Coronary artery (tissue), 2 donors: ENCODE measurements at regions not wholly inside any gene's neighbourhood (a gene's known extent, or its start where the extent isn't known, plus 50 kb on each side); places are given as distances from the start of the nearest gene placed in this dataset.
"Not testable (repeated sequence)": the region's sequence is repeated elsewhere in the genome, so short reads cannot be mapped to it uniquely, and the experiment has no call there.

Source experiments
- DNase-seq: peaks from one replicate; pipeline ENCODE4 v3.0.0-alpha.2; 2017; ENCODE audit warnings: low spot score
- H3K27ac ChIP-seq, 2 donors: fragments of 200-600 bp; sonication (generic); one replicate each; pipeline ENCODE4 v1.5.1; 2016 to 2019
- H3K4me3 ChIP-seq: fragments of 200-600 bp; sonication (generic); 2 replicates; pipeline ENCODE4 v1.5.1; 2016; ENCODE audit warnings: mild to moderate bottlenecking, moderate library complexity
- TF ChIP-seq, protein P1 (sequence below): fragments of 200-600 bp; sonication (generic); IDR thresholded peaks from one replicate; pipeline ENCODE4 v1.5.1; 2019; ENCODE audit warnings: antibody characterized with exemption

DNA sequence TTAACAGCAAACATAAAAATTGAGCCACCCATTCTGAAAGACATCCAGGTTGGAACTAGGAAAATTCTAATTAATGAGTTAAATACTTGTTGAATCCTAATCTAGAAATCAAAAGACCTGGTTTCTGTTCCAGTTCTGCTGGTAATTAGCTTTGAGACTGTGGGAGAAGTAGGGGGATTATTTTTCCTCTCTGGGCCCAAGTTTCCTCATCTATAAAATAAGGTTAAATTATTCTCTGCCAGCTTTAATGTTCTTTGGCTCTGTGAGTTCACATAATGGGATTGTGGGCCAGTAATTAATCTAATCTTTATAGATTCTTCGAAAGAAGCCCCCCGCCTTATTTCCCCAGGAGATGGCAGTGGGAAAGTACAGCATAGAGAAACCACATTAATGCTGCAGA is 104.6 kb downstream of the ENC1 start:
- H3K4me3 ChIP-seq, result no peak overlapping the region
- TF ChIP-seq, protein P1, sequence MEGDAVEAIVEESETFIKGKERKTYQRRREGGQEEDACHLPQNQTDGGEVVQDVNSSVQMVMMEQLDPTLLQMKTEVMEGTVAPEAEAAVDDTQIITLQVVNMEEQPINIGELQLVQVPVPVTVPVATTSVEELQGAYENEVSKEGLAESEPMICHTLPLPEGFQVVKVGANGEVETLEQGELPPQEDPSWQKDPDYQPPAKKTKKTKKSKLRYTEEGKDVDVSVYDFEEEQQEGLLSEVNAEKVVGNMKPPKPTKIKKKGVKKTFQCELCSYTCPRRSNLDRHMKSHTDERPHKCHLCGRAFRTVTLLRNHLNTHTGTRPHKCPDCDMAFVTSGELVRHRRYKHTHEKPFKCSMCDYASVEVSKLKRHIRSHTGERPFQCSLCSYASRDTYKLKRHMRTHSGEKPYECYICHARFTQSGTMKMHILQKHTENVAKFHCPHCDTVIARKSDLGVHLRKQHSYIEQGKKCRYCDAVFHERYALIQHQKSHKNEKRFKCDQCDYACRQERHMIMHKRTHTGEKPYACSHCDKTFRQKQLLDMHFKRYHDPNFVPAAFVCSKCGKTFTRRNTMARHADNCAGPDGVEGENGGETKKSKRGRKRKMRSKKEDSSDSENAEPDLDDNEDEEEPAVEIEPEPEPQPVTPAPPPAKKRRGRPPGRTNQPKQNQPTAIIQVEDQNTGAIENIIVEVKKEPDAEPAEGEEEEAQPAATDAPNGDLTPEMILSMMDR, result no peak
- no peak for DNase-seq
- no peak overlapping the region for H3K27ac ChIP-seq

DNA sequence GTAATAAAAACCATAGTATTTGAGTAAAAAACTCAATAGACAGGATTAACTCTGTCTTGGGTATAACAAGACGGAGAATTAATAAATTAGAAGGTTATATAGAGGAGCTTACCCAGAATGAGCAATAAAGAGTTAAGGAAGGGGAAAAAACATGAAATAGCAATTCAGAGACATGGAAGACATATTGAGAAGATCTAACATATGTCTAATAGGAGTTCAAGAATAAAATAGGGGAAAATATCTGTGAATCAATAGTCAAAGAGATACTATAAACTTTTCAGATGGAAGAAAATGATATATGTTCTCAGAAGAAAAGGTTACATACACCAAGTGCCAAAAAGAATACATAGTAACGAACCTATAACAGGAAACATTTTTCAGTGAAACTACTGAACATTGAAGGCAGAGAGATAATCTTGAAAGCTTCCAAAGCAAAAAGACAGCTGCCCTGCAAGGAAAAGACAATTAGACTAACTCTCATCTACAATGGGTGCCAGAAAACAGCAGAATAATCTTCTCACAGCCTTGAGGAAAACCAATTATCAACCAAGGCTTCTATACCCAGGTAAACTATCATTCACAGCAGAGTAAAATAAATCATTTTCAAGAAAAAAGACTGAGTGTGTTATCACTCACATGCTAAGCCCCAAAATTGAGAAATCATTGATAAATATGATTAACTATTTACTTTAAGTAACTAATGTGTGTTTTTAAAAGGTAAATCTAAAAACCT is 106.0 kb downstream of the ENC1 start:
- no peak overlapping the region for H3K4me3 ChIP-seq
- no peak for DNase-seq
- TF ChIP-seq, protein P1, result no peak
- H3K27ac ChIP-seq, result no peak overlapping the region

DNA sequence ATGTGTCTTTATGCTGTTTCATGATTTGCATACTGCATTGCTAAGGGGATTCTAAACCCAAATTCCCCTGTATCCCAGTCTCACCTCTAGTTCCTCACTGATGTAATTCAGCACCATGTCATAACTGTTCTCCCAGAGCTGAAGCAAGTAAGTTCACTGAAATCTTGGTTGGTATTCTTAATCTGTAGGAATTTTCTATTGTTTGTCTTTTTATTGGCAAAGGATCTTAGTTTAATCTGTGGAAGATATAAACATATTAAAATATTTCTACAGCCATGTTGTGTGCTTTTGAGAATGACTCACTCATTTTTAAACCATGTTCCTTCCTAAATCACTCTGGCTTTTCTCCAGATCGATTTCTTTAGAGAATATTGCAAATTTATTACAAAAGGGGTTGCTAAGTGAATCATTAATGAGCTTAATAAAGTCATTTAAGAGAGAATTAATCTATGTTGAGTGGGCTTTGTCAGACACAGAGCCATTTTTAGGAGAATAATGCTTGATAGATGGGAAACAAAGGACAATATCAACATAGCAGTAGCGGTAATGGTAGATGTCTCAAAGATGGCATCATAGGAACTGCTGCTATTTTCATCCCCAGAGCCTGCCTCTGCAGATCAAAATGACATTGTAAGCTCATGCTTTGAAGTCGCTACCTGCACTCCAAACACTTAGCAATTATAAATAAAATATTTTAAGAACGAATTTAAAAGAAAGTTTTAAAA is 110.0 kb downstream of the ENC1 start:
- no peak for DNase-seq
- Histone ChIP-seq H3K27ac (no peak overlapping the region), H3K4me3 (no peak overlapping the region)
- TF ChIP-seq, protein P1, result no peak

DNA sequence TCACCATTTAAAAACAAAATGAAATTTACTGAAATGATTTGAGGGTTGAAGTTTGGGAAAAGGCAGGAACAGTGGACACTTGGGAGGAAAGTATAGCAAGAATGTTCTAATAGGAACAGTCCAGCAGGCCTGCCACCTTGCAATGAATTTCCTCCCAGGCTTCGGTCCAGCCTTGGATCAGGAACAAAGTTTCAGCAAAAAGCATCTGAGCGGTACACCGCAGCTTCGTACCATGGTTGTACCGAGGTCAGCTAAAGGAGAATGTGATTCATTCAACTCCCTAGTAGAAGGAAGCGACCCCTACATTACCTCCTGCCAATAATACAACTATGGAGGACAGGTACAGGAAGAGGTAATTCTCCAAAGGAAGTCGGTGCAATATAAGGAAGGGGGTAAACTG is 111.4 kb downstream of the ENC1 start:
- TF ChIP-seq, protein P1, result no peak
- no peak overlapping the region for H3K27ac ChIP-seq
- no peak overlapping the region for H3K4me3 ChIP-seq
- no peak for DNase-seq

DNA sequence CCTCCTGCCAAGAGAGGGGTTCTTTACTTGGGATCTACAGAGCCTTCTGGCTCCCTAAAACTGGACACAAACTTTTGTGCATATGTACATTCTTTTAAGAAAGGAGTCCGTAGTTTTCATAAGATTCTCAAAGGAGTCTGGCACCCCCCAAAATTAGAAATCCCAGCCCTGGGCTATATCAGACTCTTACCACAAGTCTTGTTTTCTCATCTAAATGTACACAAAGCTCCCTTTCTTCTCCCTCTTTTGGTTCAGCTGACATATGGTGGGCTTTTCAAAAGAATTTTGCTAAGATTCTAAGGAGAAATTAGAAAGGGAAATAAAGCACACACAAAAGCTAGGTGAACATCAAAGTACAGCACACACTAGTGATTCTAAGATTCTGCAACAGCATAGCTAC is 114.4 kb downstream of the ENC1 start:
- no peak overlapping the region for H3K4me3 ChIP-seq
- TF ChIP-seq, protein P1, result no peak
- H3K27ac ChIP-seq, result no peak overlapping the region
- DNase-seq, result no peak

DNA sequence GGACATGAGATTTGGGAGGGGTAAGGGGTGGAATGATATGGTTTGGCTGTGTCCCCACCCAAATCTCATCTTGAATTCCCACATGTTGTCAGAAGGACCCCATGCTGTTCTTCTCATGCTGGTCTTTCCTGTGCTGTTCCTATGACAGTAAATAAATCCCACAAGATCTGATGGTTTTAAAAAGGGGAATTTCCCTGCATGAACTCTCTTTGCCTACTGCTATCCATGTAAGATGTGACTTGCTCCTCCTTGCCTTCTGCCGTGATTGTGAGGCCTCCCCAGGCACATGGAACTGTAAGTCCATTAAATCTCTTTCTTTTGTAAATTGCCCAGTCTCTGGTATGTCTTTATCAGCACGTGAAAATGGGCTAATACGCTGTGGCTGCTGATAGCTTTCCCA is 115.8 kb downstream of the ENC1 start:
- not testable (repeated sequence) for H3K27ac ChIP-seq, DNase-seq, H3K4me3 ChIP-seq

DNA sequence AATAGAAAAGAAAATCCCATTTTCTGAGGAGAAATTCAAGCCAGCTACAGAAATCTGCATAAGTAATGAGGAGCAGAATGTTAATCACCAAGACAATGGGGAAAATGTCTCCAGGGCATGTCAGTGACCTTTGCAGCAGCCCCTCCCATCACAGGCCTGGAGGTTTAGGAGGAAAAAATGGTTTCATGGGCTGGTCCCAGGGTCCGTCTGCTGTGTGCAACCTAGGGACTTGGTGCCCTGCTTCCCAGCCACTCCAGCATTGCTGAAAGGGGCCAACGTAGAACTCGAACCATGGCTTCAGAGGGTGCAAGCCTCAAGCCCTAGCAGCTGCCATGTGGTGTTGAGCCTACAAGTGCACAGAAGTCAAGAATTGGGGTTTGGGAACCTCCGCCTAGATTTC is 116.8 kb downstream of the ENC1 start:
- DNase-seq, H3K4me3 ChIP-seq: not testable (repeated sequence)

DNA sequence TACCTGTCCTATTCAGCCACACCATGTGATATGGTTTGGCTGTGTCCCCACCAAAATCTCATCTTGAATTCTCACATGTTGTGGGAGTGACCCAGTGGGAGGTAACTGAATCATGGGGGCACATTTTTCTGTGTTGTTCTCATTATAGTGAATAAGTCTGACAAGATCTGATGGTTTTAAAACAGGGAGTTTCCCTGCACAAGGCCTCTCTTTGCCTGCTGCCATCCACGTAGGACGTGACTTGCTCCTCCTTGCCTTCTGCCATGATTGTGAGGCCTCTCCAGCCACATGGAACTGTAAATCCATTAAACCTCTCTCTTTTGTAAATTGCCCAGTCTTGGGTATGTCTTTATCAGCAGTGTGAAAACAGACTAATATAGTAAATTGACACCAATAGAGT is 117.7 kb downstream of the ENC1 start:
- not testable (repeated sequence) for H3K4me3 ChIP-seq, H3K27ac ChIP-seq, DNase-seq

More for the DNA sequence above, 116.8 kb downstream of the ENC1 start:
- not testable (repeated sequence) for H3K27ac ChIP-seq
